ENCODE measurements at regions not wholly inside any gene's neighbourhood (a gene's known extent, or its start where the extent isn't known, plus 50 kb on each side); places are given as distances from the start of the nearest gene placed in this dataset.
A peak's percentile ranks its signal among the peaks of the same experiment; 100 is the strongest.

DNA sequence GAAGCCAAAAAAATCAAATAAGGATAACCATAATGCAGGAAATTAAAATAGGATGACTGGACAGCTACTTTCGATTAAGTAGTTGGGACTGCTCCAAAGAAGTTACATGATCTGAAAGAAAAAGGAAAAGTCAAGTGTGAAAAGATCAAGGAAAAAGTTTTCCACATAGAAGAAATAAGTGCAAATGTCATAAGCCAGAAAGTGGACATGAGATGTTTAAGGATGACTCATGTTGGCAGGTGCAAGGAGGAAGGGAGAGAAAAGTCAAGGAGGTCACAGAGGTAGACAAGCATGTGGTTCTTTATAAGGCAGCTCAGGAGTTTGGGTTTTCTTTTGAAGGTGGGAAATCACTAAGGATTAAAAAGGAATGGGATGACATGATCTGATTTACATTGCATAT, 89.8 kb upstream of the GPRIN3 start:
- Histone ChIP-seq H3K27me3 (no peaks in the 10 kb centered on the region), H3K36me3 (no peaks in the 10 kb centered on the region), H3K4me3 (replicated peaks in 1 of 3) (no peak overlapping the region), H3K9me3 (no peaks in the 10 kb centered on the region), H3K4me1 (no peaks in the 10 kb centered on the region), H3K27ac (no peak overlapping the region)
- WGBS, 2 donors = 57 to 58% methylated on average over 1 of the region's 1 CpG
- TF ChIP-seq, protein P1, sequence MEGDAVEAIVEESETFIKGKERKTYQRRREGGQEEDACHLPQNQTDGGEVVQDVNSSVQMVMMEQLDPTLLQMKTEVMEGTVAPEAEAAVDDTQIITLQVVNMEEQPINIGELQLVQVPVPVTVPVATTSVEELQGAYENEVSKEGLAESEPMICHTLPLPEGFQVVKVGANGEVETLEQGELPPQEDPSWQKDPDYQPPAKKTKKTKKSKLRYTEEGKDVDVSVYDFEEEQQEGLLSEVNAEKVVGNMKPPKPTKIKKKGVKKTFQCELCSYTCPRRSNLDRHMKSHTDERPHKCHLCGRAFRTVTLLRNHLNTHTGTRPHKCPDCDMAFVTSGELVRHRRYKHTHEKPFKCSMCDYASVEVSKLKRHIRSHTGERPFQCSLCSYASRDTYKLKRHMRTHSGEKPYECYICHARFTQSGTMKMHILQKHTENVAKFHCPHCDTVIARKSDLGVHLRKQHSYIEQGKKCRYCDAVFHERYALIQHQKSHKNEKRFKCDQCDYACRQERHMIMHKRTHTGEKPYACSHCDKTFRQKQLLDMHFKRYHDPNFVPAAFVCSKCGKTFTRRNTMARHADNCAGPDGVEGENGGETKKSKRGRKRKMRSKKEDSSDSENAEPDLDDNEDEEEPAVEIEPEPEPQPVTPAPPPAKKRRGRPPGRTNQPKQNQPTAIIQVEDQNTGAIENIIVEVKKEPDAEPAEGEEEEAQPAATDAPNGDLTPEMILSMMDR (IDR thresholded peaks at IDR 0.05) = no peak
- TF ChIP-seq POLR2A (IDR thresholded peaks at IDR 0.05) = no peak
- intact Hi-C loops (cut with DNase I) = no loop called here
- DNase-seq = no peak

DNA sequence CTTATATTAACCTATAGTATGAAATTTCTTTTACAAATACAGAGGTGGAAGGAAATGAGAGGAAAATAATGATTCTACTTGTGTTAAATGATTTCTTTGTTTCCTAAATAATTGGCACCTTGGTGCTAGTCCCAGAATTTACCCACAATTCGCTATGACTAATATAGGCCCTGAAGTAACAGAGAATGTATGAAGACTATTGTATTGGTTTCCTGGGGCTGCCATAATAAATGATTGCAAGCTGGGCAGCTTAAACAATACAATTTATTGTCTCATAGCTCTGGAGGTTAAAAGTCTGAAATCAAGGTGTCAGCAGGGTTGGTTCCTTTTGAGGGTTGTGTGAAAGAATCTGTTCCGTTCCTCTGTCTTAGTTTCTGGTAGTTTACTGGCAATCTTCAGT, 74.8 kb upstream of the GPRIN3 start:
- Histone ChIP-seq H3K9me3 (no peaks in the 10 kb centered on the region), H3K36me3 (no peaks in the 10 kb centered on the region), H3K4me1 (no peaks in the 10 kb centered on the region), H3K27ac (no peak overlapping the region), H3K27me3 (no peaks in the 10 kb centered on the region), H3K4me3 (replicated peaks in 1 of 3) (no peak overlapping the region)
- intact Hi-C loops (cut with DNase I) = no loop called here
- TF ChIP-seq, protein P1 (IDR thresholded peaks at IDR 0.05) = no peak
- no peak for TF ChIP-seq POLR2A (IDR thresholded peaks at IDR 0.05)
- no peak for DNase-seq
- WGBS, 2 donors = 92 to 93% methylated on average over 2 of the region's 2 CpGs

DNA sequence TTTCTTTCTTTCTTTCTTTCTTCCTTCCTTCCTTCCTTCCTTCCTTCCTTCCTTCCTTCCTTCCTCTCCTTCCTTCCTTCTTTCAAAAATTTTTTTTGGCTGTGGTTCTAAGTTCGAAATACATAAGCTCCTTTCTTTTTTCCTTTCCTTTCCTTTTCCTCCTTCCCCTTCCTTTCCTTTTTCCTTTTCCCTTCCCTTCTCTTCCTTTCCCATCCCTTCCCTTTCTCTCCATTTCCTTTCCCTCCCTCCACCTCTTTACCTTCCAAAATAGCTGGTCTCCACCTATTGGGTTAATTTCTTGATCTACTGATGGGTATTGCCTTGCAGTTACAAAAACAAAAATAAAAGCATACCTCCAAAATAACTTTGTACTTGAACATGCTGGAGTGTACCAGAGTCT, 73.4 kb upstream of the GPRIN3 start:
- no peak overlapping the region for H3K4me3 ChIP-seq (replicated peaks in 1 of 3)
- no peaks in the 10 kb centered on the region for H3K9me3 ChIP-seq
- no peak overlapping the region for H3K27ac ChIP-seq
- no peaks in the 10 kb centered on the region for H3K36me3 ChIP-seq
- no peaks in the 10 kb centered on the region for H3K27me3 ChIP-seq
- no peak for DNase-seq
- intact Hi-C loops (cut with DNase I) = no loop called here
- TF ChIP-seq POLR2A (IDR thresholded peaks at IDR 0.05) = no peak
- no peaks in the 10 kb centered on the region for H3K4me1 ChIP-seq
- 73 to 86% methylated on average over 1 of the region's 1 CpG for WGBS, 2 donors

DNA sequence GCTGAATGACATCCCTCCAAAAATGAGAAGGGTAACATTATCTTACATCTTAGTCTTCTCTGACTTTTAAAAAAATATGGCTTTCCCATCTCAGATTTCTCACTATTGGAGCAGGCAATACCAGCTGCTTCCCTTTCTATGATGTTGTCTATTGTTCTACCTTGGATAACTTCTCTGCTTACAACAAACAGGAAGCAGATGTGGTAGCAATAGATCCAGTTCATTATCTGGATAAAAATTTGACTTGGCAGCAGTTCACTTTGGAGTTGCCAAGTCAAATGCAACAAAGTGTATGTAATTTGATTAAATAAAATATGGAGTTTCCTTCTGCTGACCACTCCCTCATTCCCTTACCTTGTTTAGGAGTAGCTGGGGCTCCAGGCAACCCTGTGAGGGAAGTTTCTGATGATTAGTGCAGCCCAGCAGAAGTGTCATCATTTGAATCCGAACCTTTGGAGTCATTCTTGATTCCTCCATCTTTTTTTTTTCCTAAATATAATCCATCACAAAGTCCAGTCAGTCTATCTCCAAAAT, 72.0 kb upstream of the GPRIN3 start:
- no peak for TF ChIP-seq POLR2A (IDR thresholded peaks at IDR 0.05)
- TF ChIP-seq, protein P1 (IDR thresholded peaks at IDR 0.05) = no peak
- no peak for DNase-seq
- Histone ChIP-seq H3K36me3 (no peaks in the 10 kb centered on the region), H3K9me3 (no peaks in the 10 kb centered on the region), H3K27me3 (no peaks in the 10 kb centered on the region), H3K4me3 (replicated peaks in 1 of 3) (no peak overlapping the region), H3K27ac (no peak overlapping the region), H3K4me1 (no peaks in the 10 kb centered on the region)
- 87 to 94% methylated on average over 1 of the region's 1 CpG for WGBS, 2 donors
- intact Hi-C loops (cut with DNase I) = no loop called here

DNA sequence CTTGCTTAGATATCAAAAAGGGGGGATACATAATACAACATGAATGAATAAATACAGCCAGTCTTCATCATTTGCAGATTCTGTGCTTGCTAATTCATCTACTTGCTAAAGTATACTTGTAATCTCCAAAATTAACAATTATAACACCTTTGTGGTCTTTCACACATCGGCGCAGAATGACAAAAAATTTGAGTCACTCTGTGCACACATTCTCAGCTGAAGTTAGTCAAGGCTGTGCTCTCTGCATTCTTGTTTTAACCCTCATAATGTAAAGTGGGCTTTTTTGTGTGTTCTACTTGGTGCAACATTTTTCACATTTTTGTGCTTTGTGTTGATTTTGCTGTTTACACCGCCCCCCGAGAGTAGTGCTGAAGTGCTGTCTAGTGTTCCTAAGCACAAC, 65.8 kb upstream of the GPRIN3 start:
- intact Hi-C loops (cut with DNase I) = no loop called here
- H3K27me3 ChIP-seq = no peaks in the 10 kb centered on the region
- H3K4me1 ChIP-seq = peaks cover 7 to 8% of the 10 kb centered on the region in 2 donors
- H3K36me3 ChIP-seq = no peaks in the 10 kb centered on the region
- no peak overlapping the region for H3K27ac ChIP-seq
- no peak for DNase-seq
- WGBS, 2 donors = 66 to 69% methylated on average over 4 of the region's 4 CpGs
- H3K4me3 ChIP-seq (replicated peaks in 1 of 3) = no peak overlapping the region
- no peak for TF ChIP-seq POLR2A (IDR thresholded peaks at IDR 0.05)
- TF ChIP-seq, protein P1 (IDR thresholded peaks at IDR 0.05) = no peak
- H3K9me3 ChIP-seq = no peaks in the 10 kb centered on the region

DNA sequence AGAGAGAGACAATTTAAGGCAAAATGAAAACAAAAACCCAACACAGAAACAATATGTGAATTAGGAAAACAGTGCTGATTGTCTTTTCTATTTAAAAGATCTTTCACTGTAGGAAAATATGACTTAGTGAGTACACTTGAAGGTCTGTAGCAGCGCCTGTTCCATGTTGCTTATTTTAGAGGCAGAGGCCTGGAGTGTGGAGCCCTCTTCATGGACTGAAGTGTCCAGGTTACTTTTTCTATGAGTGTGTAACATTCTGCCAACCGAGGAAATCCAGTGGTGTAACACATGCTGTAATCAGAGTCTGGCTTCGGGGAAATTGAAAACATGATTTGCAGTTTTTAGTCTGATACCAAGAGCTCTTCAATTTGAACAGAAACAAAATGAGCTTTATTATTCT, 64.0 kb upstream of the GPRIN3 start:
- Histone ChIP-seq H3K4me3 (replicated peaks in 1 of 3) (no peak overlapping the region), H3K4me1 (peaks cover 7 to 8% of the 10 kb centered on the region in 2 donors), H3K36me3 (no peaks in the 10 kb centered on the region), H3K27me3 (no peaks in the 10 kb centered on the region), H3K9me3 (no peaks in the 10 kb centered on the region), H3K27ac (peak overlapping the region; percentile 37 to 63 (median 62))
- WGBS, 2 donors = 21 to 36% methylated on average over 3 of the region's 3 CpGs
- intact Hi-C loops (cut with DNase I) = no loop called here
- TF ChIP-seq POLR2A (IDR thresholded peaks at IDR 0.05) = no peak
- TF ChIP-seq, protein P1 (IDR thresholded peaks at IDR 0.05) = no peak
- peak; percentile 71 to 76 for DNase-seq

All from thyroid gland (tissue), 4 donors.